GM12891 (cell line): ENCODE measurements at regions not wholly inside any gene's neighbourhood (a gene's known extent, or its start where the extent isn't known, plus 50 kb on each side); places are given as distances from the start of the nearest gene placed in this dataset.
A peak's percentile ranks its signal among the peaks of the same experiment; 100 is the strongest.
"Not testable (repeated sequence)": the region's sequence is repeated elsewhere in the genome, so short reads cannot be mapped to it uniquely, and the experiment has no call there.

ENCODE experiments used
- DNase-seq: peaks from one replicate; pipeline ENCODE4 v3.0.0; 2011; ENCODE audit warnings: low spot score; ENCODE audit not compliant: insufficient read length
- FAIRE-seq: peaks from 2 replicates; lab custom pipeline; 2011; peaks lifted over from hg19 to GRCh38; lab: Jason Lieb, UNC
- PAX5 ChIP-seq: IDR thresholded peaks from 2 replicates; pipeline ENCODE4 v1.6.1; 2011; ENCODE audit warnings: low read length, moderate library complexity, mild to moderate bottlenecking; ENCODE audit not compliant: insufficient read depth, severe bottlenecking
- POLR2A ChIP-seq: IDR thresholded peaks from 2 replicates; pipeline ENCODE4 v1.6.1; 2011; ENCODE audit warnings: low read depth, low read length, control low read depth
- POLR2AphosphoS5 ChIP-seq: IDR thresholded peaks from 2 replicates; pipeline ENCODE4 v1.6.1; 2011; ENCODE audit warnings: low read depth, low read length, control low read depth
- POU2F2 ChIP-seq: IDR thresholded peaks from 2 replicates; pipeline ENCODE4 v1.6.1; 2011; ENCODE audit warnings: low read depth, mild to moderate bottlenecking, control low read depth, low read length, moderate library complexity
- SPI1 ChIP-seq: IDR thresholded peaks from 2 replicates; pipeline ENCODE4 v1.6.1; 2011; ENCODE audit warnings: low read depth, low read length, control low read depth
- TAF1 ChIP-seq: IDR thresholded peaks from 2 replicates; pipeline ENCODE4 v1.6.1; 2011; ENCODE audit warnings: low read depth, low read length, control low read depth

GRCh38 chr6:12636336-12636735 lies 80.2 kb upstream of the PHACTR1 start:
- no peak for FAIRE-seq
- no peak for DNase-seq
- TF ChIP-seq SPI1: no peak
- TF ChIP-seq POLR2AphosphoS5: no peak
- no peak for TF ChIP-seq TAF1
- TF ChIP-seq PAX5: no peak
- TF ChIP-seq POLR2A: no peak
- no peak for TF ChIP-seq POU2F2

GRCh38 chr6:12637960-12638641 lies 78.5 kb upstream of the PHACTR1 start:
- TF ChIP-seq PAX5 (no peak), POU2F2 (peak; percentile 76), POLR2AphosphoS5 (no peak)
- peak; percentile 88 for FAIRE-seq

GRCh38 chr6:12640438-12640837 lies 76.1 kb upstream of the PHACTR1 start:
- TF ChIP-seq POLR2AphosphoS5 (no peak), SPI1 (no peak), PAX5 (no peak), POU2F2 (no peak), POLR2A (no peak), TAF1 (no peak)
- no peak for FAIRE-seq

More at GRCh38 chr6:12637960-12638641, 78.5 kb upstream of the PHACTR1 start:
- no peak for DNase-seq

GRCh38 chr6:12641785-12642184 lies 74.8 kb upstream of the PHACTR1 start:
- not testable (repeated sequence) for FAIRE-seq, DNase-seq

More at GRCh38 chr6:12640438-12640837, 76.1 kb upstream of the PHACTR1 start:
- no peak for DNase-seq

- no peak for FAIRE-seq
- DNase-seq: no peak
- no peak for TF ChIP-seq POLR2A
- no peak for TF ChIP-seq PAX5
- TF ChIP-seq SPI1: no peak
- TF ChIP-seq TAF1: no peak
- no peak for TF ChIP-seq POLR2AphosphoS5
- no peak for TF ChIP-seq POU2F2
Measured at GRCh38 chr6:12645941-12646340, 70.6 kb upstream of the PHACTR1 start.

- DNase-seq: no peak
- FAIRE-seq: no peak
- TF ChIP-seq SPI1 (no peak), TAF1 (no peak), POLR2AphosphoS5 (no peak), POLR2A (no peak), PAX5 (no peak), POU2F2 (no peak)
Measured at GRCh38 chr6:12648171-12648570, 68.4 kb upstream of the PHACTR1 start.

- no peak for TF ChIP-seq TAF1
- no peak for TF ChIP-seq PAX5
- no peak for TF ChIP-seq SPI1
- no peak for TF ChIP-seq POLR2AphosphoS5
- no peak for TF ChIP-seq POU2F2
- no peak for TF ChIP-seq POLR2A
- no peak for DNase-seq
- no peak for FAIRE-seq
Measured at GRCh38 chr6:12649325-12649724, 67.2 kb upstream of the PHACTR1 start.

GRCh38 chr6:12653486-12653885 lies 63.1 kb upstream of the PHACTR1 start:
- DNase-seq (no peak), FAIRE-seq (no peak)
- TF ChIP-seq SPI1 (no peak), PAX5 (no peak), POU2F2 (no peak), TAF1 (no peak), POLR2A (no peak), POLR2AphosphoS5 (no peak)

- DNase-seq (no peak), FAIRE-seq (no peak)
- TF ChIP-seq POLR2AphosphoS5 (no peak), POLR2A (no peak), TAF1 (no peak), SPI1 (no peak), POU2F2 (no peak), PAX5 (no peak)
Measured at GRCh38 chr6:12654107-12654506, 62.5 kb upstream of the PHACTR1 start.

- no peak for FAIRE-seq
- no peak for DNase-seq
- TF ChIP-seq POU2F2 (no peak), POLR2A (no peak), POLR2AphosphoS5 (no peak), PAX5 (no peak), SPI1 (no peak), TAF1 (no peak)
Measured at GRCh38 chr6:12654514-12654913, 62.1 kb upstream of the PHACTR1 start.

- no peak for TF ChIP-seq POLR2A
- no peak for TF ChIP-seq POU2F2
- no peak for TF ChIP-seq SPI1
- no peak for TF ChIP-seq POLR2AphosphoS5
- no peak for TF ChIP-seq TAF1
- no peak for TF ChIP-seq PAX5
Measured at GRCh38 chr6:12656906-12657305, 59.7 kb upstream of the PHACTR1 start.

More at GRCh38 chr6:12656906-12657305, 59.7 kb upstream of the PHACTR1 start:
- FAIRE-seq (no peak), DNase-seq (no peak)
